HG03108 (cell line): ENCODE measurements at regions not wholly inside any gene's neighbourhood (a gene's known extent, or its start where the extent isn't known, plus 50 kb on each side); places are given as distances from the start of the nearest gene placed in this dataset.

Experiments
- ATAC-seq: cut with Tn5 transposase; IDR thresholded peaks from one replicate; pipeline ENCODE4 v1.9.1; 2021; ENCODE audit warnings: moderate library complexity; ENCODE audit not compliant: unreplicated experiment

DNA sequence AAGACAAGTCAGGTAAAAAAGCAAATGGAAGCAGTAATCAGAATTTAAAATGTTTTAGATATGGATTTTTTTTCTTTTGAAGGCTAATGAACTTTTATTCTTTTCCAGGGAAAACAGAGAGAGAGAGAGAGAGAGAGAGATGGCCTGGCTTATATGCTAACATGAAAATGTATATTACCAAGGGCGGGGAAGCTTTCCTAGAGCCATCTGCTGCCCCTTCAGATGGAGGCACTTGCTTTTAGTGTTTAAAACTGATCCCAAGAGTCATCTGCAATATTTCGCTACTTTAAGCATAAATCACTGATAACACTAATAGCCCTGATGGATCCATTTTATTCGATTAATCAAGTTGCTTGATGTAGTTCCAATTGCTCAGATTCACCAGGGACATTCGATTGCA, 186.1 kb upstream of the ADAMTS16 start:
- no peak for ATAC-seq

DNA sequence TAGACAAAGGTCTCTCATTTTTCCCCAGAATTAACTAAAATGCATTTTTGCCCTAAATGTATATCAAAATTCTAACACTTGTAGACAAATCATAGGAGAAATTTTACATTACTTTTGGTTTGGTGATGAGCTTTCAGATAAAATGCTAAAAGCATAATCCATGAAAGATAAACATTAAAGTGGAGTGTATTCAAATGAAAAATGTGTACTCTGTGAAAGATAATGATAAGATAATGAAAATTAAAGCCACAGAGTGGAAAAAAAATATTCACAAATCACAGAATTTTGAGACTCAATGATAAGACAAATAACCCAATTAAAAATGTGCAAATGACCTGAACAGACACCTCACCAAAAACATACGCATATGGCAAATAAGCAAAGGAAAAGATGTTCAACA, 176.9 kb upstream of the ADAMTS16 start:
- ATAC-seq = no peak

DNA sequence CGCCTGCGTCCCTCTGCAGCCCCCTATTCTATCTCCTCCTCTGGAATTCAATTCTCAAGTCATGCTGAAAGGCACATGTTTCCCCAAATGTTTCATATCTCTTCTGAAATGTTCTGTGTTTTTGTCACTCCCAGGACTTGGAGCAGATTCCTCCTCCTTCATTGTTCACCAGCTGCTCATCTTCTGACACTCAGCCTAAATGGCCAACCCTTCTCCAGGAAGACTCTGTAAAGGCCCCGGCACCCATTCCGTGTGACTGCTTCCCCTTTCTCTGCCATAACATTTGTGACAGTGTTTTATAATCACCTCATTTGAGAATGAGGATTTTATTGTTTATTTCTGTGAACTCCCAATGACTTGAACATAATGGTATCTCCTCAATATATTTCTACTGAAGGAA, 170.8 kb upstream of the ADAMTS16 start:
- no peak for ATAC-seq

- no peak for ATAC-seq
Measured at GRCh38 chr5:4970171-4970570, 170.0 kb upstream of the ADAMTS16 start.

DNA sequence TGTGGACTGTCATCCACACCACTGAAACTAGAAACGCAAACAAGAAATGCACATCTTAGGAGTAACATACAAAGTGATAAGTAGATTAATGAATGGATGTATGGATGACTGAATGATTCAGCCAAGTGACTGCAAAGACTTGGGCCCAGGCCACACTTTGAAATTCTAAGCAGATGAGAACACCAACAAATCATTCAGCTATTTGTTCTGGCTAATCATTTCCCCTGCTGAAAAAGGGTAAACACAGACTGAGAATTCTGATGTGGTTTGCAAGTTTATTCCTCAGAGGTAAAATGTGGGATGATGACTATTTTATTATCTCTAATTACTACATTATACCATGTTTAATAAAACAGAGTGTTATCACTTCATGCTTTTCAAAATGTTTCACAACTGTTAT, 163.2 kb upstream of the ADAMTS16 start:
- no peak for ATAC-seq

GRCh38 chr5:4977416-4978110, 162.6 kb upstream of the ADAMTS16 start:
- no peak for ATAC-seq

DNA sequence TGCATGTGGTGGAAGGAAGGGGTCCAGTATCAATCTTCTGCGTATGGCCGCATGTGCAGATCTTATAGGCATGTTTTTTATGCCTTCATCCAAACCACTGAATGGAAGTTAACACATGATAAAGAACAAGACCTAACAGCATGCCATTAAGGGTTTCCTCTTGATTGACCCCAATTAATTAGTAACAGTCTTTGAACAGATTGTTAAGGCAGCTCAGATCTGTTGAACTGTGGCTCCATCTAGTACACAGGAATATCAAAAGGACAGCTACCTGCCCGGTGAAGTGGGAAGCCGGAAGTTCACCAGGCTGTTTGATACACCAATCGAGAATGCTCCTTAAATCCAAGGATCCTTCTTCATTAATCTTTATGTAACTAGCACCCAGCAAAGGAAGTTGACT, 159.9 kb upstream of the ADAMTS16 start:
- ATAC-seq = no peak

DNA sequence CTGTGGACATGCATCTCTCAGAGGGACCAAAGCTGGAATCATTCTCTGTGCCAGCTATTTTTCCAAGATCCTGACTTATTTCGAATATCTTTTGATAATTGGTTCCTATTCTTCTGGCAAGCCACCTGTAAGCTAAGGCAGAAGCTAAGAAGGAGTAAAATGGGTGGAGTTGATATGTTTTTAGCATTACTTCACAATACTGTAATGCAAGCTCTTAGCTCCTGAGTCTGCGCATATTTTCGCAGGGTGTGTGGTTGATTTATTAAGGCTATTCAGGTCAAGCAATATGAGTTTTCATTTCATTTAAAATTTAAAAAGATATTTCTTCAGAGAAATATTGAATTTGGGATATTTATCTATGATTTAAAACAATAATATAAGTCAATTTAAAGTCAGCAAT, 158.5 kb upstream of the ADAMTS16 start:
- no peak for ATAC-seq

DNA sequence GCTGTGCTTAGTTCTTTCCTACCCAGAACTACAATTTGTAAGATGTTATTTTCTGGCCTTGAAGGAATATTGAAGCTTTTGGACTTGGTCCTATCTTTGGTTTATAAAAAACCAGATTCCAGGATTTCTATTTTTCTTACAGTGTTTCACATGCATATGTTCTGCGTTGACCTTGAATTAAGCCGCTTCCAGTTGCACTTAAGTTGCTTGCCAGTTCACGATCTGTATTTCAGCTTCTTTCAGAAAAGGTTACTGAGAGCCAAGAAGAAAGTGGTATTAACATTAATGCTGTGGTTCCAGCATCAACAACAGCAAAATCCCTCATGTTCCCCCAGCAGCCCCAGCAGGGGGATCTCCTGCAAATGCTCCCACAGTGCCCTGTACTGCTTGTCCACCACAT, 156.4 kb upstream of the ADAMTS16 start:
- ATAC-seq = no peak

DNA sequence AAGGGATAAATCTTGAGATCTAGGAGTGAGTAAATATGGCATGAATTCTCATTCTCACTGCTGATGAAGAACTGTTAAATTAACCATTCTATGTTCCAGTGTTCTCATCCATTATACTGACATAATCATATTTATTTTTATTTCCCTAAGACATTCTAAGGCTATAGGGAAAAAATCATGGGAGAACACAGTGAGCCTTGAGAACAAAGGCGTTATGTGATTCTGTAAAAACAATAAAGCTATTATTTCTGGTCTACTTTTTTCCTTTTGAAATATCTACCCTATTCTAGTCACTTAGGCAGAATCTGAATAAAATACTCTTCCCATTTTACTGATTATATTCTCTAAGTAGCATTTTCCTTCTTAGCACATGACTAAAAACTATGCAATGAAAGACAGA, 155.7 kb upstream of the ADAMTS16 start:
- no peak for ATAC-seq

DNA sequence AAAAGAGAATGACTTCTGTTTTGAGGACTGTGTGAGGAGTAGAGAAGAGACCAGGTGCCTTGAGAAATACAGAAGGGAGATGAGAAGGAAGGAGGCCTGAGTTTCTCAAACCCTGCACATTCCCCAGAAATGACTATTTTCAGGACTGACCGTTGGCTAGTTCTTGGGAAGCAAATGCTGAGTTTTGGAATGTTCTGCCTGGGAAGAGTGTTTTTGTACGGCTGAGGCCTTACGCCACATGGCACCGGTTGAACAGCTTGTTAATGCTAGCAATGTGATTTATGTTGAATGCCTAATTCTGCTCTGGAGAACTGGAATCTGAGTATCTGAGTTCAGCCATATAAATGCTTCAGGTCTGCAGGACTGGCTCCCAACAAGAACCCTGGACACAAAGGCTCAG, 152.7 kb upstream of the ADAMTS16 start:
- ATAC-seq = no peak

- ATAC-seq = no peak
Measured at GRCh38 chr5:4989118-4989517, 151.0 kb upstream of the ADAMTS16 start.

- no peak for ATAC-seq
Measured at GRCh38 chr5:4990017-4990416, 150.1 kb upstream of the ADAMTS16 start.

GRCh38 chr5:4990462-4990861, 149.7 kb upstream of the ADAMTS16 start:
- ATAC-seq = no peak

DNA sequence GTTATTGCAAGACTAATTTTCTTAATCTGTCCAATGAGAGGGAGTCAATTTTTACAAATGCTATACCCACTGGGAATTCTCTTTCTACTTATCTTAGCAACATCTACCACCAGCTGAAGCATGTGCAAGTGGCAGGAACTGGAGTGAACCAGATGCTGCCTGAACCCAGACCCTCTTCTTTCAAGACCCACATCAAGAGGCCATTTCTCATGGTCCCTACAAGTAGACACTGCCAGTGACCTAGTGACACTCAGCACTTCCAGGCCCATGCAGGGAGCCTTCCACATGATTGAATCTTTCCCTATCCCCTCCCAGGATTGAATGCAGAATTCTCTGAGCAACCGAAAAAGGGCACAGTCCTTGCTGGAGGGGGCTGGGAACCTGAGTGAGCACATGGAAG, 148.2 kb upstream of the ADAMTS16 start:
- no peak for ATAC-seq

DNA sequence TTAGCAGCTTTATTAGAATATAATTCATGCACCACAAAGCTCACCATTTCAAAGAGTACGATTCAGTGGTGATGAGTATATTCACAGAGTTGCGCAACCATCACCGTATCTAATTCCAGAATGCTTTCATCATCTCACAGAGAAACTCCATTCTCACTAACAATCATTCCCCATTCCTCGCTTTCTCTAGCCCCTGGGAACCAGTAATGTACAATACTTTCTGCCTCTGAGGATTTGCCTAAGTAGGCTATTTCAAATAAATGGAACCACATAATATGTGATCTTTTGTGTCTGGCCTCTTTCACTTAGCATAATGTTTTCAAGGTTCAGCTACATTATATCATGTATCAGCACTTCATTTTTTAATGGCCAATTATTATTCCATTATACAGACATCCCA, 145.1 kb upstream of the ADAMTS16 start:
- ATAC-seq = no peak

GRCh38 chr5:5005353-5005752, 134.8 kb upstream of the ADAMTS16 start:
- no peak for ATAC-seq

DNA sequence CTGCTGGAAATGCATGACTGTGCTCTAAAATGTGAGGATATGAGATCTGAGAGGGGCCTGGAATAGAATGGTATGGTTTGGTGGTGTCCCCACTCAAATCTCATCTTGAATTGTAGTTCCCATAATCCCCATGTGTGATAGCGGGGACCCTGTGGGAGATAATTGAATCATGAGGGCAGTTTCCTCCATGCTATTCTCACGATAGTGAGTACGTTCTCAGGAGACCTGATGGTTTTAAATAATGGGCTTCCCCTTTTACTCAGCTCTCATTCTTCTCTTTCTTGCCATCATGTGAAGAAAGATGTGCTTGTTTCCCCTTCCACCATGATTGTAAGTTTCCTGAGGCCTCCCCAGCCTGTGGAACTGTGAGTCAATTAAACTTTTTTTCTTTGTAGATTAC, 133.6 kb upstream of the ADAMTS16 start:
- ATAC-seq = no peak

- ATAC-seq = no peak
Measured at GRCh38 chr5:5009240-5009639, 130.9 kb upstream of the ADAMTS16 start.

GRCh38 chr5:5011151-5011550, 129.0 kb upstream of the ADAMTS16 start:
- no peak for ATAC-seq

DNA sequence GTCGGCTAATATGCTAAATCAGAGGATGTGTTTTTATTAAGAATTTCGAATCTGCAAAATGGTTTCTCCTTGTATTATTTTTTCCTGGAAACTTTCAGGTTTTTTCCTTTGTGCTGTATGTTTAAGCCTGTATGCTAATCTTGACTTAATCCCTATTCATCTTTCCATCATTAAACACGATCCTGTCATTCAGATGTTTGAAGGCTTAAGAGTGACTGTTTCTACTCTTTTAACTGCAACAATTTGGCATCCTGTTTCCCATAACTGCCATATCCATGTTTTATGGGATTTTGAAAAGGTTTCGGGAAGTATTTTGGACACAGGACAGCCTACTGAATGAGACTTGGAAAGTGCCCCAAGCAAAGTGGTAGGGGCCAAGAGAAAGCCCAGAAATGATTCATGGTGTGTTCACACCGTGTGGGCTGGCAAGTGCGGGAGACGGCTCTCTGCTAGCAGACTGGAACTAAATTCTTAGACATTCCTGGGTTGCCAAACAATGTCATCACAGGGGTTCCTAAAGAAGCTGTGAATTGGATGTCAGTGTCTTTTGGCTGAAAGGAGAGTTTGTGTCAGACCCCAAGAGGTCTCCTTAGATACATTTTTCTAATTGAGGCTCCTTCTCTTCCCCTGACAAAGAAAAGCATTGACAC, 125.4 kb upstream of the ADAMTS16 start:
- no peak for ATAC-seq

DNA sequence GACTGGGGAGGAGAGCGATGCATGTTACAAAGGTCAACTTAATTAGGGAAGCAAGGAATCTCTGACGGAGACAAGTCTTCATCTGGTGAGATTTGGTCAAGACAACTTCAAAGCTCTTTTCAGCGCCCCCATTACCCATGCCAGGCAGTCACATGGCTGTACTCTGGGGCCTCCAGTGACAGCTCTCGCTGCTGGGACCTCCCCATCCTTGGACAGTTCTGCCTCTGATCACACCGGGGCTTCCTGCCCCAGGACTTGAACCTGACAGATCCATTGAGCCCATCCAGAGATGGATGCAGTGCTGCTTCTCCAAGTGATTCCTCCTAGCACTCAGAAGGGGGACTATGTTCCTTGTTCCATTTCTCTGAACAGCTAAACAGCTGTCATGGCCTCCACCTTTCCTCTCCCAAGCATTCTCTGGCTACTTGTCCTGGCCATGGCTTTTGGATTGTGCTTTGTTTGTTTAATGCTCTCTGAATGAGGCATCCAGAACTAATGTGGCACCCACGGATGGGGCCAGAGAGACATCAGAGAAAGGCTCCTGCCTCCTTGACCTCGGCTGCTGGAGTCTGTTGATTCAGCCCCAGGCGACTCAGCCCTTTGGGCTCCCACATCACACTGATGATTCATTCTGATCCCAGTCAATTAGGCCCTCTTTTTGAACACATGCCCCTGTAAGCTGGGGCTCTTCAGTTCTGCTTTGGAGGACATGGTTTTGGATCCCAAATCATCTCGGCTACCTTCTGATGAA, 122.1 kb upstream of the ADAMTS16 start:
- no peak for ATAC-seq
